ACC112 (cell line): ENCODE measurements at regions not wholly inside any gene's neighbourhood (a gene's known extent, or its start where the extent isn't known, plus 50 kb on each side); places are given as distances from the start of the nearest gene placed in this dataset.

Experiments
- H2AFZ ChIP-seq: fragments of 200-600 bp; sonication (generic); one replicate; pipeline ENCODE4 v1.6.0; 2017; ENCODE audit warnings: antibody characterized with exemption, low read length; ENCODE audit not compliant: unreplicated experiment
- H3K27ac ChIP-seq: fragments of 200-600 bp; sonication (generic); 2 replicates; pipeline ENCODE4 v1.5.1; 2014; ENCODE audit warnings: low read depth, mild to moderate bottlenecking, antibody characterized with exemption, low read length, moderate library complexity
- H3K27me3 ChIP-seq: fragments of 200-600 bp; sonication (generic); 2 replicates; pipeline ENCODE4 v1.6.1; 2014; ENCODE audit warnings: mild to moderate bottlenecking, antibody characterized with exemption, low read length, moderate library complexity, mixed read lengths; ENCODE audit not compliant: insufficient read depth
- H3K36me3 ChIP-seq: fragments of 200-600 bp; sonication (generic); 2 replicates; pipeline ENCODE4 v1.6.1; 2016; ENCODE audit warnings: mild to moderate bottlenecking, antibody characterized with exemption, low read length, moderate library complexity, mixed read lengths; ENCODE audit not compliant: insufficient read depth
- H3K4me1 ChIP-seq: fragments of 200-600 bp; sonication (generic); one replicate; pipeline ENCODE4 v1.6.1; 2016; ENCODE audit warnings: low read length, mixed read lengths; ENCODE audit not compliant: insufficient read depth, unreplicated experiment, control insufficient read depth
- H3K4me3 ChIP-seq: fragments of 200-600 bp; sonication (generic); 2 replicates; pipeline ENCODE4 v1.5.1; 2014; ENCODE audit warnings: mild to moderate bottlenecking, low read depth, low read length
- H3K79me2 ChIP-seq: fragments of 200-600 bp; sonication (generic); one replicate; pipeline ENCODE4 v1.6.0; 2016; ENCODE audit warnings: low read length; ENCODE audit not compliant: control insufficient read depth, unreplicated experiment, insufficient read depth

DNA sequence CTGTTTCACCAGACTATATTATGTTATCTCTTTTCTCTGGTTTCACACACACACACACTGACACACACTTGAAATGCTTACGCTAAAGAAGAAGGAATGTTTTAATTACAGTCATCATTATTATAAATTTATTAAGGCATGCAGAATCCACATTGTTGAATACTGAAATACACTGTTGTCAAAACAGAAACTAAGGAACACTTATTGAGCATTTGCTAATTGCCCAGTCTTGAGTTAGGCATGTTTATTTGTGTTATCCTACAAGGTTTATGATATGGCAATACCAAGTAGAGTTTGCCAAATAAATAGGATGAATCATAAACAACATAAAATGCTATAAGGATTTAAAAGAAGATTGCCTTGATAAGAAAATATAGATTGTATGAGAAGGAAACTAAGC is 917.0 kb upstream of the PIK3C3 start:
- H3K4me3 ChIP-seq, result no peak overlapping the region
- H2AFZ ChIP-seq, result peak overlapping the region; percentile 70
- peaks cover 6% of the 10 kb centered on the region for H3K4me1 ChIP-seq
- no peaks in the 10 kb centered on the region for H3K36me3 ChIP-seq
- H3K79me2 ChIP-seq, result no peaks in the 10 kb centered on the region
- H3K27ac ChIP-seq, result no peak overlapping the region
- no peaks in the 10 kb centered on the region for H3K27me3 ChIP-seq

DNA sequence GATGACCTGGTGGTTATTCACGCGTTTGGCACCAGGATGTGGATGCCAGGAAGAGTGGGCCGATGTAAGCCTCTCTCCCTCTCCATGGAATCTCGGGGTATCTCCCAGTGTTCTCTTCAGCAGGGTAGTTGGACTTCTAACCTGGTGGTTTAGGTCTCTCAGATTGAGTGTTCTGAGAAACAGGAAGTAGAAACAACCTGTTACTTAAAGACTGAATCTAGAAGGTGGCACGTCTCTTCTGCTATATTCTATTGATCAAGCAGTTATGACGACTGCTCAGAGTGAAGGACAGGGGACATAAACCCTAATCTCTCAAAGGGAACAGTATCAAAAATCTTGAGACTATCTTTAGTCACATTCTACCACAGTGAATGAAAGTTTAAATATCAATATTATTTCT is 918.7 kb upstream of the PIK3C3 start:
- Histone ChIP-seq H3K79me2 (no peaks in the 10 kb centered on the region), H2AFZ (no peak overlapping the region), H3K4me3 (no peak overlapping the region), H3K27me3 (no peaks in the 10 kb centered on the region), H3K27ac (no peak overlapping the region), H3K36me3 (no peaks in the 10 kb centered on the region), H3K4me1 (peaks cover 6% of the 10 kb centered on the region)

- Histone ChIP-seq H3K79me2 (no peaks in the 10 kb centered on the region), H2AFZ (no peak overlapping the region), H3K4me1 (peaks cover 6% of the 10 kb centered on the region), H3K27me3 (no peaks in the 10 kb centered on the region), H3K27ac (no peak overlapping the region), H3K4me3 (no peak overlapping the region), H3K36me3 (no peaks in the 10 kb centered on the region)
Measured at GRCh38 chr18:41034413-41034812, 920.6 kb upstream of the PIK3C3 start.

- no peak overlapping the region for H2AFZ ChIP-seq
- no peak overlapping the region for H3K4me3 ChIP-seq
- no peaks in the 10 kb centered on the region for H3K4me1 ChIP-seq
- H3K27ac ChIP-seq, result no peak overlapping the region
- H3K27me3 ChIP-seq, result no peaks in the 10 kb centered on the region
- no peaks in the 10 kb centered on the region for H3K36me3 ChIP-seq
- H3K79me2 ChIP-seq, result no peaks in the 10 kb centered on the region
Measured at GRCh38 chr18:41025666-41026065, 929.4 kb upstream of the PIK3C3 start.

DNA sequence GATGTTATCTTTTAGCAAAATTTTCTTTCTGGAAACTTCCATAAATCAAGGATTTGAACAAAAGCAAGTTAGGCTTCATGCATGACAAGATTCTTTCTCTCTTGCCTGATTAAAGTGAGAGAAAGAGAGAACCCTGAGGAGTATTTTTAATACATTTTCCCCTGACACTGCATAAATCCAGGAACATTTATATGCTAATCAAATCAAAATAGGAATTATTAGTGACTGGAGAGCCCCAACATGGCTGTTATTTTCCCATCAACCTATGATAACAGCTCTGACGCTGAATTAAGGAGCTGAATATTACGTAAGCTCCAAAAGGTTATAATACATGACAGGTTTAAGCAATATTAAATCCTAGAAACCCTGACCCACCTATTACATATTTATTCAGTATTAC is 930.2 kb upstream of the PIK3C3 start:
- Histone ChIP-seq H3K27ac (no peak overlapping the region), H3K4me1 (no peaks in the 10 kb centered on the region), H2AFZ (no peak overlapping the region), H3K36me3 (no peaks in the 10 kb centered on the region), H3K27me3 (no peaks in the 10 kb centered on the region), H3K4me3 (no peak overlapping the region), H3K79me2 (no peaks in the 10 kb centered on the region)

GRCh38 chr18:41022484-41022883 is 932.5 kb upstream of the PIK3C3 start:
- peak overlapping the region; percentile 80 for H2AFZ ChIP-seq
- no peaks in the 10 kb centered on the region for H3K36me3 ChIP-seq
- no peak overlapping the region for H3K4me3 ChIP-seq
- H3K79me2 ChIP-seq, result no peaks in the 10 kb centered on the region
- no peak overlapping the region for H3K27ac ChIP-seq
- no peaks in the 10 kb centered on the region for H3K27me3 ChIP-seq
- no peaks in the 10 kb centered on the region for H3K4me1 ChIP-seq

DNA sequence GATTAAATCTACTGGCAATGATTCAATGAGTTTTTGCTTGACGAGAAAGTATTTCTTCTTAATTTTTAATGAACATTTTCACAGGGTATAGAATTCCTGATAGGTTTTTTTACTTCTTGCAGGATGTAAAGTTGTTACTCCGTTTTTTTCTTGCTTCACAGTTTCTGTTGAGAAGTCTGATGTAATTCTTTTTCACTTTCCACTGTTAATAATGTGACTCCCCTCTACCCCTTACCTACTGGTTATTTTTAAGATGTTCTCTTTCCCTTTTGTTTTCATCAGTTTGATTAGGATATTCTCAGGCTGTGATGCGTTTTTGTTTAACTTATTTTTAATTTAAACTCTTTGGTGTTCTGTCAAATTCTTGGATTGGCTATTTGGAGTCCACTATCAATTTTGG is 933.9 kb upstream of the PIK3C3 start:
- no peak overlapping the region for H2AFZ ChIP-seq
- H3K4me3 ChIP-seq, result no peak overlapping the region
- H3K27me3 ChIP-seq, result no peaks in the 10 kb centered on the region
- no peak overlapping the region for H3K27ac ChIP-seq
- no peaks in the 10 kb centered on the region for H3K79me2 ChIP-seq
- H3K36me3 ChIP-seq, result no peaks in the 10 kb centered on the region
- no peaks in the 10 kb centered on the region for H3K4me1 ChIP-seq

GRCh38 chr18:41012194-41012593 is 942.8 kb upstream of the PIK3C3 start:
- no peaks in the 10 kb centered on the region for H3K4me1 ChIP-seq
- H3K27me3 ChIP-seq, result no peaks in the 10 kb centered on the region
- no peaks in the 10 kb centered on the region for H3K79me2 ChIP-seq
- no peak overlapping the region for H3K27ac ChIP-seq
- H3K36me3 ChIP-seq, result no peaks in the 10 kb centered on the region
- H3K4me3 ChIP-seq, result no peak overlapping the region
- no peak overlapping the region for H2AFZ ChIP-seq

GRCh38 chr18:41009926-41010325 is 945.1 kb upstream of the PIK3C3 start:
- no peak overlapping the region for H3K27ac ChIP-seq
- no peaks in the 10 kb centered on the region for H3K36me3 ChIP-seq
- no peaks in the 10 kb centered on the region for H3K27me3 ChIP-seq
- H3K79me2 ChIP-seq, result no peaks in the 10 kb centered on the region
- H3K4me3 ChIP-seq, result no peak overlapping the region
- no peaks in the 10 kb centered on the region for H3K4me1 ChIP-seq
- no peak overlapping the region for H2AFZ ChIP-seq

- Histone ChIP-seq H3K79me2 (no peaks in the 10 kb centered on the region), H3K4me3 (no peak overlapping the region), H2AFZ (no peak overlapping the region), H3K27ac (no peak overlapping the region), H3K4me1 (no peaks in the 10 kb centered on the region), H3K27me3 (no peaks in the 10 kb centered on the region), H3K36me3 (no peaks in the 10 kb centered on the region)
Measured at GRCh38 chr18:41004324-41004723, 950.7 kb upstream of the PIK3C3 start.

DNA sequence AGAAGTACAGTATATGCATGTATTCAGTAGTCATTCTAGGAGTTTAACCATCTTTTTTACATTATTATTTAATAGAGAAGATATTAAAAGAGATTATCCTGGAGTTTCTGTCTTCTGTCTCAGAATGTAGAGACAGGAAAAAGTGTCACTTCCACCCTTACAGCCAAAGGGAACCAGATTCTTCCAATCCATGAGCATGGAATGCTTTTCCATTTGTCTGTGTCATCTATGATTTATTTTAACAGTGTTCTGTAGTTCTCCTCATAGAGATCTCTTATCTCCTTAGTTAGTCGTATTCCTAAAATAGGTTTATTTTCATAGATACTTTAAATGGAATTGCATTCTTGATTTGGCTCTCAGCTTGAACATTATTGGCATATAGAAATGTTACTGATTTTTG is 959.5 kb upstream of the PIK3C3 start:
- Histone ChIP-seq H2AFZ (no peak overlapping the region), H3K79me2 (no peaks in the 10 kb centered on the region), H3K36me3 (no peaks in the 10 kb centered on the region), H3K27ac (no peak overlapping the region), H3K4me1 (no peaks in the 10 kb centered on the region), H3K4me3 (no peak overlapping the region), H3K27me3 (no peaks in the 10 kb centered on the region)

DNA sequence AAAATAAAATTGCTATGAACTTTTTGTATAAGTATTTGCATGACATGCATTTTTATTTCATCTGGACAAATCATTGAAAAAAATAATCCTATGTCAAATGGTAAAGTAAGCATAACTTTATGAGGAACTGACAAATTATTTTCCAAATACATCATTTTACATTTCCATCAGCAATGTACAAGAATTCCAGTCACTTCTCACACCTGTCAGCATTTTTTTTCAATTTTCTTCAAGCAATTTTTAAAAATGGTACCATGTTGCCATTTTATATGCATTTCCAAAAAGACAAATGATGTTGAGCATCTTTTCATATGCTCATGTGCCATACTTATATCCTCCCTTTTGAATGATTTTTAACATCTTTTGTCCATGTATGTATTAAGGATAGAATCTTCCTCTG is 961.7 kb upstream of the PIK3C3 start:
- H3K36me3 ChIP-seq, result no peaks in the 10 kb centered on the region
- no peak overlapping the region for H3K4me3 ChIP-seq

More for the DNA sequence above, 961.7 kb upstream of the PIK3C3 start:
- Histone ChIP-seq H2AFZ (no peak overlapping the region), H3K27me3 (no peaks in the 10 kb centered on the region), H3K27ac (no peak overlapping the region), H3K79me2 (no peaks in the 10 kb centered on the region), H3K4me1 (no peaks in the 10 kb centered on the region)
